ENCODE measurements at regions not wholly inside any gene's neighbourhood (a gene's known extent, or its start where the extent isn't known, plus 50 kb on each side); places are given as distances from the start of the nearest gene placed in this dataset.

GRCh38 chr2:76668279-76668678 is 853.9 kb downstream of the LRRTM4 start:
- Mint-ChIP-seq H3K27ac (no peak overlapping the region), H3K4me3 (no peak overlapping the region), H3K9me3 (peaks cover 4% of the 10 kb centered on the region), H3K4me1 (ENCODE audit: low read depth) (no peaks in the 10 kb centered on the region), H3K36me3 (ENCODE audit: low read depth) (no peaks in the 10 kb centered on the region), H3K27me3 (no peaks in the 10 kb centered on the region)
- CTCF ChIA-PET: no interaction called here
- ATAC-seq (ENCODE audit: poor library complexity) (no peak), DNase-seq (no peak)
- intact Hi-C loops (cut with DNase I, micrococcal nuclease): no loop called here
- Histone ChIP-seq H3K9me3 (ENCODE audit: control insufficient read depth in 1 of 2, insufficient read depth in 1 of 2, low read length in 2 of 2) (no peaks in the 10 kb centered on the region), H3K4me1 (ENCODE audit: insufficient read depth, low read length) (no peaks in the 10 kb centered on the region), H3K36me3 (ENCODE audit: insufficient read depth, low read length) (no peaks in the 10 kb centered on the region), H3K27ac (ENCODE audit: low read depth in 1 of 2, low read length in 2 of 2) (no peak overlapping the region), H3K27me3 (ENCODE audit: control insufficient read depth in 1 of 2, insufficient read depth in 2 of 2, low read length in 2 of 2) (no peaks in the 10 kb centered on the region), H3K4me3 (ENCODE audit: low read length) (no peak overlapping the region)
- no peak for TF ChIP-seq CTCF (IDR thresholded peaks at IDR 0.05)
- POLR2A ChIA-PET: no interaction called here

GRCh38 chr2:76667821-76668271 is 854.3 kb downstream of the LRRTM4 start:
- Mint-ChIP-seq H3K4me3 (no peak overlapping the region), H3K27me3 (no peaks in the 10 kb centered on the region), H3K4me1 (ENCODE audit: low read depth) (no peaks in the 10 kb centered on the region), H3K9me3 (peaks cover 4% of the 10 kb centered on the region), H3K27ac (no peak overlapping the region), H3K36me3 (ENCODE audit: low read depth) (no peaks in the 10 kb centered on the region)
- ChIA-PET POLR2A (no interaction called here), CTCF (no interaction called here)
- H3K27me3 ChIP-seq (ENCODE audit: control insufficient read depth in 1 of 2, insufficient read depth in 2 of 2, low read length in 2 of 2): no peaks in the 10 kb centered on the region
- no peak overlapping the region for H3K27ac ChIP-seq (ENCODE audit: low read depth in 1 of 2, low read length in 2 of 2)
- DNase-seq (no peak), ATAC-seq (ENCODE audit: poor library complexity) (no peak)
- no peaks in the 10 kb centered on the region for H3K9me3 ChIP-seq (ENCODE audit: control insufficient read depth in 1 of 2, insufficient read depth in 1 of 2, low read length in 2 of 2)
- H3K4me3 ChIP-seq (ENCODE audit: low read length): no peak overlapping the region
- intact Hi-C loops (cut with DNase I, micrococcal nuclease): no loop called here
- TF ChIP-seq CTCF (IDR thresholded peaks at IDR 0.05): no peak
- no peaks in the 10 kb centered on the region for H3K36me3 ChIP-seq (ENCODE audit: insufficient read depth, low read length)
- H3K4me1 ChIP-seq (ENCODE audit: insufficient read depth, low read length): no peaks in the 10 kb centered on the region

- no peak for ATAC-seq (ENCODE audit: poor library complexity)
- H3K4me1 Mint-ChIP-seq (ENCODE audit: low read depth): no peaks in the 10 kb centered on the region
- Histone ChIP-seq H3K27me3 (ENCODE audit: control insufficient read depth in 1 of 2, insufficient read depth in 2 of 2, low read length in 2 of 2) (no peaks in the 10 kb centered on the region), H3K9me3 (ENCODE audit: control insufficient read depth in 1 of 2, insufficient read depth in 1 of 2, low read length in 2 of 2) (peaks cover 3 to 5% of the 10 kb centered on the region in 2 experiments), H3K4me1 (ENCODE audit: insufficient read depth, low read length) (no peaks in the 10 kb centered on the region), H3K27ac (ENCODE audit: low read depth in 1 of 2, low read length in 2 of 2) (no peak overlapping the region), H3K36me3 (ENCODE audit: insufficient read depth, low read length) (no peaks in the 10 kb centered on the region), H3K4me3 (ENCODE audit: low read length) (no peak overlapping the region)
- H3K4me3 Mint-ChIP-seq: no peak overlapping the region
- H3K27ac Mint-ChIP-seq: no peak overlapping the region
- ChIA-PET POLR2A (no interaction called here), CTCF (no interaction called here)
- no peaks in the 10 kb centered on the region for H3K36me3 Mint-ChIP-seq (ENCODE audit: low read depth)
- peaks cover 13% of the 10 kb centered on the region for H3K9me3 Mint-ChIP-seq
- no peaks in the 10 kb centered on the region for H3K27me3 Mint-ChIP-seq
- intact Hi-C loops (cut with DNase I, micrococcal nuclease): no loop called here
- DNase-seq: no peak
- no peak for TF ChIP-seq CTCF (IDR thresholded peaks at IDR 0.05)
Observed at GRCh38 chr2:76642129-76642528, 880.0 kb downstream of the LRRTM4 start.
